Kidney capillary endothelial cell (primary cell): ENCODE measurements at regions not wholly inside any gene's neighbourhood (a gene's known extent, or its start where the extent isn't known, plus 50 kb on each side); places are given as distances from the start of the nearest gene placed in this dataset.
"Not testable (repeated sequence)": the region's sequence is repeated elsewhere in the genome, so short reads cannot be mapped to it uniquely, and the experiment has no call there.

Experiments used
- DNase-seq: peaks from one replicate; pipeline ENCODE4 v3.0.0-alpha.2; 2018; ENCODE audit warnings: low spot score

- no peak for DNase-seq
These were observed 129.7 kb upstream of the COBL start for GRCh38 chr7:51446356-51446755.

- no peak for DNase-seq
These were observed 128.3 kb upstream of the COBL start for GRCh38 chr7:51444936-51445335.

GRCh38 chr7:51430480-51431086 lies 114.0 kb upstream of the COBL start:
- peak; percentile 46 for DNase-seq

- peak; percentile 14 for DNase-seq
These were observed 111.7 kb upstream of the COBL start for GRCh38 chr7:51428217-51428887.

- DNase-seq: no peak
These were observed 109.6 kb upstream of the COBL start for GRCh38 chr7:51426163-51426562.

GRCh38 chr7:51409934-51410333 lies 93.3 kb upstream of the COBL start:
- not testable (repeated sequence) for DNase-seq

GRCh38 chr7:51397608-51398007 lies 81.0 kb upstream of the COBL start:
- DNase-seq: not testable (repeated sequence)

- DNase-seq: not testable (repeated sequence)
These were observed 76.4 kb upstream of the COBL start for GRCh38 chr7:51393003-51393402.

GRCh38 chr7:51389952-51390351 lies 73.3 kb upstream of the COBL start:
- not testable (repeated sequence) for DNase-seq

- not testable (repeated sequence) for DNase-seq
These were observed 72.7 kb upstream of the COBL start for GRCh38 chr7:51389216-51389812.

GRCh38 chr7:51388241-51388640 lies 71.6 kb upstream of the COBL start:
- DNase-seq: not testable (repeated sequence)

GRCh38 chr7:51386806-51387568 lies 70.4 kb upstream of the COBL start:
- not testable (repeated sequence) for DNase-seq

GRCh38 chr7:51386184-51386583 lies 69.6 kb upstream of the COBL start:
- DNase-seq: not testable (repeated sequence)

- DNase-seq: not testable (repeated sequence)
These were observed 65.6 kb upstream of the COBL start for GRCh38 chr7:51382243-51382642.

- peak; percentile 40 for DNase-seq
These were observed 59.9 kb upstream of the COBL start for GRCh38 chr7:51376420-51377092.

GRCh38 chr7:51374936-51375335 lies 58.3 kb upstream of the COBL start:
- no peak for DNase-seq

- not testable (repeated sequence) for DNase-seq
These were observed 57.0 kb upstream of the COBL start for GRCh38 chr7:51373607-51374006.

- no peak for DNase-seq
These were observed 53.1 kb upstream of the COBL start for GRCh38 chr7:51369746-51370145.

GRCh38 chr7:51369228-51369627 lies 52.6 kb upstream of the COBL start:
- DNase-seq: not testable (repeated sequence)

GRCh38 chr7:51368334-51368733 lies 51.7 kb upstream of the COBL start:
- DNase-seq: no peak

GRCh38 chr7:51367614-51367968 lies 51.0 kb upstream of the COBL start:
- DNase-seq: no peak
